HCT116 (cell line): ENCODE measurements at regions not wholly inside any gene's neighbourhood (a gene's known extent, or its start where the extent isn't known, plus 50 kb on each side); places are given as distances from the start of the nearest gene placed in this dataset.

Experiments used
- ATAC-seq: fragments of 200-7000 bp; cut with Tn5 transposase; 2 replicates; pipeline ENCODE4 v1.9.1; 2020; ENCODE audit warnings: mild to moderate bottlenecking, moderate library complexity
- BruUV-seq: library from RNA; stranded (reverse); fragments of 400-500 nt; replicated peaks from 2 replicates; lab custom pipeline; 2021; lab: Mats Ljungman, UMichigan
- CTCF ChIA-PET: fragments of 300-600 bp; sonication (Branson Sonifier 250); formaldehyde crosslinking; loops from one replicate; lab custom pipeline; 2021; ENCODE audit warnings: antibody characterized with exemption; lab: Charles Lee
- POLR2A ChIA-PET: fragments of 300-600, 350-600 bp; sonication (Branson Sonifier 250); formaldehyde crosslinking; loops from one replicate; lab custom pipeline; 2021; ENCODE audit warnings: antibody characterized with exemption; lab: Charles Lee
- RAD21 ChIA-PET, 2 experiments: fragments of 300-600 bp; sonication (Branson Sonifier 250); formaldehyde crosslinking; loops; one replicate each; lab custom pipeline; 2023; ENCODE audit warnings: low total read pairs in 2 of 2; ENCODE audit not compliant: uncharacterized antibody in 2 of 2, unreplicated experiment in 2 of 2, low non-redundant PET in 1 of 2; lab: Charles Lee
- DNase-seq: peaks from one replicate; pipeline ENCODE4 v3.0.0-alpha.2; 2010; ENCODE audit warnings: low read depth, low spot score
- H2AFZ ChIP-seq: fragments of 200-600 bp; shearing (Covaris generic), sonication (generic); 2 replicates; pipeline ENCODE4 v1.6.1; 2017; ENCODE audit warnings: low read depth, mixed run types, mixed read lengths, antibody characterized with exemption, low read length; ENCODE audit not compliant: poor library complexity, severe bottlenecking
- H3K27ac ChIP-seq: 2 replicates; pipeline ENCODE4 v1.5.1; 2012; ENCODE audit warnings: low read depth, low read length
- H3K27me3 ChIP-seq: fragments of 200-600 bp; sonication (generic); 2 replicates; pipeline ENCODE4 v1.6.1; 2016; ENCODE audit warnings: mixed run types, low read length, mixed read lengths; ENCODE audit not compliant: insufficient read depth
- H3K36me3 ChIP-seq, 2 experiments: fragments of 200-500 bp in 1 of 2; fragments of 200-600 bp in 1 of 2; sonication (Bioruptor generic) in 1 of 2; sonication (generic) in 1 of 2; 2 replicates each; pipeline versions ENCODE4 v1.5.1 to v1.6.1; 2014 to 2016; ENCODE audit warnings: low read length in 2 of 2, inconsistent platforms in 1 of 2, mixed read lengths in 1 of 2, mixed run types in 1 of 2; ENCODE audit not compliant: insufficient read depth in 2 of 2, control insufficient read depth in 1 of 2
- H3K4me1 ChIP-seq, 2 experiments: fragments of 200-600 bp in 1 of 2; sonication (generic) in 1 of 2; 2 replicates each; pipeline versions ENCODE4 v1.5.1 to v1.6.1; 2012 to 2017; ENCODE audit warnings: low read length in 2 of 2, inconsistent platforms in 1 of 2, mild to moderate bottlenecking in 1 of 2, mixed read lengths in 1 of 2, mixed run types in 1 of 2, moderate library complexity in 1 of 2; ENCODE audit not compliant: insufficient read depth in 2 of 2, control insufficient read depth in 1 of 2
- H3K4me2 ChIP-seq: fragments of 200-600 bp; sonication (generic); 2 replicates; pipeline ENCODE4 v1.6.1; 2017; ENCODE audit warnings: mixed run types, low read length, mixed read lengths
- H3K4me3 ChIP-seq, 2 experiments: fragments of 200-600 bp in 1 of 2; sonication (generic) in 1 of 2; replicated peaks in 1 of 2; 2 replicates each; pipeline ENCODE4 v1.5.1; 2011 to 2016; ENCODE audit warnings: low read length in 2 of 2, control low read depth in 1 of 2, low read depth in 1 of 2, mild to moderate bottlenecking in 1 of 2, mixed read lengths in 1 of 2, mixed run types in 1 of 2
- H3K79me2 ChIP-seq: fragments of 200-600 bp; sonication (generic); 2 replicates; pipeline ENCODE4 v1.6.1; 2017; ENCODE audit warnings: mild to moderate bottlenecking, mixed run types, low read length, moderate library complexity, mixed read lengths; ENCODE audit not compliant: insufficient read depth
- H3K9ac ChIP-seq: fragments of 200-600 bp; sonication (generic); 2 replicates; pipeline ENCODE4 v1.6.1; 2016; ENCODE audit warnings: low read length, mixed read lengths
- H3K9me2 ChIP-seq: fragments of 200-600 bp; sonication (generic), shearing (Covaris generic); 2 replicates; pipeline ENCODE4 v1.6.1; 2017; ENCODE audit warnings: mixed run types, mild to moderate bottlenecking, moderate library complexity; ENCODE audit not compliant: insufficient read depth
- H3K9me3 ChIP-seq, 2 experiments: fragments of 200-500 bp in 1 of 2; fragments of 200-600 bp in 1 of 2; sonication (Bioruptor generic) in 1 of 2; sonication (generic) in 1 of 2; 2 replicates each; pipeline ENCODE4 v1.6.1; 2014 to 2017; ENCODE audit warnings: low read length in 2 of 2, mixed read lengths in 2 of 2, inconsistent platforms in 1 of 2, low read depth in 1 of 2, mild to moderate bottlenecking in 1 of 2, mixed run types in 1 of 2, moderate library complexity in 1 of 2; ENCODE audit not compliant: control insufficient read depth in 1 of 2, insufficient read depth in 1 of 2
- H4K20me1 ChIP-seq: fragments of 200-600 bp; sonication (generic), shearing (Covaris generic); 2 replicates; pipeline ENCODE4 v1.6.1; 2017; ENCODE audit warnings: mixed run types, mild to moderate bottlenecking, moderate library complexity; ENCODE audit not compliant: insufficient read depth
- ELF1 ChIP-seq: IDR thresholded peaks from 2 replicates; pipeline ENCODE4 v1.6.1; 2012; ENCODE audit warnings: low read depth, borderline replicate concordance
- JUND ChIP-seq: IDR thresholded peaks from 2 replicates; pipeline ENCODE4 v1.6.1; 2012
- POLR2A ChIP-seq: IDR thresholded peaks from 2 replicates; pipeline ENCODE4 v1.7.0; 2011; ENCODE audit warnings: borderline replicate concordance; ENCODE audit not compliant: insufficient read depth, insufficient read length; ENCODE audit errors: extremely low read depth
- intact Hi-C: fragments of 100-400 bp; cut with micrococcal nuclease; formaldehyde crosslinking; loops from 2 replicates; pipeline ENCODE4 v1.10.0; 2022
- TF ChIP-seq, protein P1 (sequence below): IDR thresholded peaks from 2 replicates; pipeline ENCODE4 v1.6.1; 2012
- TF ChIP-seq, protein P2 (sequence below), 3 experiments: fragments of 200-600 bp in 1 of 3; sonication (generic) in 1 of 3; IDR thresholded peaks in 2 of 3; conservative IDR thresholded peaks in 1 of 3; 2 replicates each; pipeline ENCODE4 v1.5.1; 2012 to 2017; ENCODE audit warnings: low read depth in 2 of 3, low read length in 2 of 3, antibody characterized with exemption in 1 of 3, borderline replicate concordance in 1 of 3, control low read depth in 1 of 3, mild to moderate bottlenecking in 1 of 3, mixed read lengths in 1 of 3, mixed run types in 1 of 3, moderate library complexity in 1 of 3; ENCODE audit not compliant: insufficient read depth in 1 of 3
- TF ChIP-seq, protein P3 (sequence below): IDR thresholded peaks from 2 replicates; pipeline ENCODE4 v1.6.1; 2012

DNA sequence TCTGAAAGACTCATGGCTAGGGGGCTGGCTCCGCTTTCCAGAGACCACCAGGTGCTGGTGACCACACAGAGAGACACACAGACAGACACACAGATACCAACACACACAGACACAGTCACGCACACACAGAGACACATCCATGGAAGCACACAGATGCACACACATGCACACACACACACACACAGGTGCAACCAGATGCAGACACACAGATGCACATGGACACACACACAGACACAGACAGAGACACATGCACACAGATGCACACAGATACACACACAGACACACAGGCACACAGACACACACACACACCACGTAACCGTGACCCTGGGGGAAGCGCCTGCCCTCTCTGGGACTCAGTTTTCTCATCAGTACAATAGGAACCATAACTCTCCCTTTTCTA is 132.2 kb downstream of the WNT7A start (continued):
- TF ChIP-seq JUND (no peak), POLR2A (no peak)

DNA sequence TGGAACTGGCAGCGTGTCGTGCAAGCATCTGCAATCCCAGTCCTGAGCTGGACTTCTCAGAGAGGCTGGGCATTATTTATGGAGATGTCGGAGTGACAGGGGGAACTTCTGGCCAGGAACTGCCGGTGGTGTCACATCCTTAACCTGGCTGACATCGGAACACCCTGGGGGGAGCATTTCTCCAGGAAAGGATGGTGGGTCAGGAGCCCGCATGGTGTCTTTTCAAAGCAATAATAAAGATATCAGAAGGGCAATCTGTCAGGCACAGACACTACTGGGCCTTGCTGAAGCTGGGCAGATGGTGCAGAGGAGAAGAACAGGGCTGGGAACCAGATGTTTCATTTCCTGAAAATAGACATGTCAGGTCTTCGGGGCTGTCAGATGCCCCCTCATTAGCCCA is 133.5 kb downstream of the WNT7A start:
- BruUV-seq, result no TSS peak
- CTCF ChIA-PET, result no interaction called here

More for the DNA sequence above, 133.5 kb downstream of the WNT7A start:
- no peak overlapping the region for H3K4me3 ChIP-seq
- H3K4me2 ChIP-seq, result no peak overlapping the region
- no peak overlapping the region for H3K27ac ChIP-seq
- ATAC-seq, result no peak
- H3K9me3 ChIP-seq, result no peaks in the 10 kb centered on the region
- no peaks in the 10 kb centered on the region for H3K9me2 ChIP-seq
- H2AFZ ChIP-seq, result no peak overlapping the region
- H3K27me3 ChIP-seq, result no peaks in the 10 kb centered on the region
- no peaks in the 10 kb centered on the region for H3K36me3 ChIP-seq
- RAD21 ChIA-PET, result no interaction called here
- H4K20me1 ChIP-seq, result no peaks in the 10 kb centered on the region
- POLR2A ChIA-PET, result no interaction called here
- no peaks in the 10 kb centered on the region for H3K79me2 ChIP-seq
- no peak overlapping the region for H3K9ac ChIP-seq
- no peak for TF ChIP-seq ELF1
- TF ChIP-seq, protein P1, sequence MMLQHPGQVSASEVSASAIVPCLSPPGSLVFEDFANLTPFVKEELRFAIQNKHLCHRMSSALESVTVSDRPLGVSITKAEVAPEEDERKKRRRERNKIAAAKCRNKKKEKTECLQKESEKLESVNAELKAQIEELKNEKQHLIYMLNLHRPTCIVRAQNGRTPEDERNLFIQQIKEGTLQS, result no peak
- TF ChIP-seq, protein P2, sequence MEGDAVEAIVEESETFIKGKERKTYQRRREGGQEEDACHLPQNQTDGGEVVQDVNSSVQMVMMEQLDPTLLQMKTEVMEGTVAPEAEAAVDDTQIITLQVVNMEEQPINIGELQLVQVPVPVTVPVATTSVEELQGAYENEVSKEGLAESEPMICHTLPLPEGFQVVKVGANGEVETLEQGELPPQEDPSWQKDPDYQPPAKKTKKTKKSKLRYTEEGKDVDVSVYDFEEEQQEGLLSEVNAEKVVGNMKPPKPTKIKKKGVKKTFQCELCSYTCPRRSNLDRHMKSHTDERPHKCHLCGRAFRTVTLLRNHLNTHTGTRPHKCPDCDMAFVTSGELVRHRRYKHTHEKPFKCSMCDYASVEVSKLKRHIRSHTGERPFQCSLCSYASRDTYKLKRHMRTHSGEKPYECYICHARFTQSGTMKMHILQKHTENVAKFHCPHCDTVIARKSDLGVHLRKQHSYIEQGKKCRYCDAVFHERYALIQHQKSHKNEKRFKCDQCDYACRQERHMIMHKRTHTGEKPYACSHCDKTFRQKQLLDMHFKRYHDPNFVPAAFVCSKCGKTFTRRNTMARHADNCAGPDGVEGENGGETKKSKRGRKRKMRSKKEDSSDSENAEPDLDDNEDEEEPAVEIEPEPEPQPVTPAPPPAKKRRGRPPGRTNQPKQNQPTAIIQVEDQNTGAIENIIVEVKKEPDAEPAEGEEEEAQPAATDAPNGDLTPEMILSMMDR (IDR thresholded peaks at IDR 0.05 in 2 of 3, conservative IDR thresholded peaks at IDR 0.05 in 1 of 3; ENCODE audit: borderline replicate concordance in 1 of 3, insufficient read depth in 1 of 3, low read depth in 2 of 3, low read length in 2 of 3), result no peak
- TF ChIP-seq, protein P3, sequence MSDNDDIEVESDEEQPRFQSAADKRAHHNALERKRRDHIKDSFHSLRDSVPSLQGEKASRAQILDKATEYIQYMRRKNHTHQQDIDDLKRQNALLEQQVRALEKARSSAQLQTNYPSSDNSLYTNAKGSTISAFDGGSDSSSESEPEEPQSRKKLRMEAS, result no peak
- TF ChIP-seq, all 23 proteins: peak for 0
- intact Hi-C loops, result no loop called here
- no peak for DNase-seq
- no peaks in the 10 kb centered on the region for H3K4me1 ChIP-seq
